22Rv1 (cell line): ENCODE measurements at regions not wholly inside any gene's neighbourhood (a gene's known extent, or its start where the extent isn't known, plus 50 kb on each side); places are given as distances from the start of the nearest gene placed in this dataset.

ENCODE experiments used
- ZFX ChIP-seq: fragments of 450-650 bp; IDR thresholded peaks from 2 replicates; pipeline ENCODE4 v1.6.1; 2017; ENCODE audit warnings: antibody characterized with exemption, borderline replicate concordance
- TF ChIP-seq, protein P1 (sequence below): fragments of 450-650 bp; IDR thresholded peaks from 2 replicates; pipeline ENCODE4 v1.5.1; 2017; ENCODE audit warnings: mild to moderate bottlenecking

- TF ChIP-seq, protein P1, sequence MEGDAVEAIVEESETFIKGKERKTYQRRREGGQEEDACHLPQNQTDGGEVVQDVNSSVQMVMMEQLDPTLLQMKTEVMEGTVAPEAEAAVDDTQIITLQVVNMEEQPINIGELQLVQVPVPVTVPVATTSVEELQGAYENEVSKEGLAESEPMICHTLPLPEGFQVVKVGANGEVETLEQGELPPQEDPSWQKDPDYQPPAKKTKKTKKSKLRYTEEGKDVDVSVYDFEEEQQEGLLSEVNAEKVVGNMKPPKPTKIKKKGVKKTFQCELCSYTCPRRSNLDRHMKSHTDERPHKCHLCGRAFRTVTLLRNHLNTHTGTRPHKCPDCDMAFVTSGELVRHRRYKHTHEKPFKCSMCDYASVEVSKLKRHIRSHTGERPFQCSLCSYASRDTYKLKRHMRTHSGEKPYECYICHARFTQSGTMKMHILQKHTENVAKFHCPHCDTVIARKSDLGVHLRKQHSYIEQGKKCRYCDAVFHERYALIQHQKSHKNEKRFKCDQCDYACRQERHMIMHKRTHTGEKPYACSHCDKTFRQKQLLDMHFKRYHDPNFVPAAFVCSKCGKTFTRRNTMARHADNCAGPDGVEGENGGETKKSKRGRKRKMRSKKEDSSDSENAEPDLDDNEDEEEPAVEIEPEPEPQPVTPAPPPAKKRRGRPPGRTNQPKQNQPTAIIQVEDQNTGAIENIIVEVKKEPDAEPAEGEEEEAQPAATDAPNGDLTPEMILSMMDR: no peak
- TF ChIP-seq ZFX: no peak
Observed at GRCh38 chr1:221916176-221916575, 174.3 kb upstream of the DUSP10 start.
